HL-60 (cell line): ENCODE measurements at regions not wholly inside any gene's neighbourhood (a gene's known extent, or its start where the extent isn't known, plus 50 kb on each side); places are given as distances from the start of the nearest gene placed in this dataset.

Source experiments
- DNase-seq, 2 experiments: peaks; one replicate each; pipeline ENCODE4 v3.0.0-alpha.2; 2010 to 2020; ENCODE audit warnings: low read depth in 1 of 2, low spot score in 1 of 2
- H3K27ac ChIP-seq: fragments of 250-450 bp; sonication (Bioruptor Pico); replicated peaks from 2 replicates; pipeline ENCODE4 v1.5.1; 2020; ENCODE audit warnings: mild to moderate bottlenecking, moderate library complexity
- H3K27me3 ChIP-seq: fragments of 250-450 bp; sonication (Bioruptor Pico); 2 replicates; pipeline ENCODE4 v1.5.1; 2021; ENCODE audit warnings: mild to moderate bottlenecking, moderate library complexity; ENCODE audit not compliant: insufficient read depth, poor library complexity, severe bottlenecking
- H3K4me3 ChIP-seq: replicated peaks from 2 replicates; pipeline ENCODE4 v1.5.1; 2011; ENCODE audit warnings: mild to moderate bottlenecking, control low read depth, low read length; ENCODE audit not compliant: insufficient read depth
- CTCF ChIP-seq: IDR thresholded peaks from one replicate; pipeline ENCODE4 v1.5.1; 2011; ENCODE audit warnings: low read length, control low read depth, inconsistent platforms; ENCODE audit not compliant: insufficient read depth
- GABPA ChIP-seq: IDR thresholded peaks from 2 replicates; pipeline ENCODE4 v1.6.1; 2012; ENCODE audit warnings: low read depth
- POLR2AphosphoS5 ChIP-seq: IDR thresholded peaks from 2 replicates; pipeline ENCODE4 v1.6.1; 2012; ENCODE audit warnings: low read depth
- REST ChIP-seq: IDR thresholded peaks from 2 replicates; pipeline ENCODE4 v1.6.1; 2012; ENCODE audit warnings: low read depth; ENCODE audit not compliant: insufficient replicate concordance
- SPI1 ChIP-seq: IDR thresholded peaks from 2 replicates; pipeline ENCODE4 v1.6.1; 2012; ENCODE audit warnings: low read depth, mild to moderate bottlenecking, borderline replicate concordance

DNA sequence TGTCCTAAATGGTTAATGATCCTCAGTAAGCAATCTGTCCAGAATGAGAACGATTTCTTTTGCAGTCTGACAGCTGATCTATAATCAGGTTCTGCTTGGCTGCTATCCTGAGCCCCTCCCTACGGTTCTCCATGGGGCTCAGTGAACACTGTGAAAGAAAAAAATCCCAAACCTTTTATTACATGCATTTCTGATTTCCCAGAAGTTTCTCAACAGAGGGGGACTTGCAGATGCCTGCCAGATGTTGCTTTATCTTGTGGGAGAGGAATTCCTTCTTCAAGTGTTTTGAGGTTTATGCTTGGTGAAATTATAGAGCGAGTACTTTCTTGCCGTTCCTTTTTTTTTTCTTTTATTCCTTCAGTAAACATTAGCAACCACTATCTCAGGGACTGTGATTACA, 531.9 kb upstream of the ISX start:
- no peak overlapping the region for H3K27ac ChIP-seq
- no peak for DNase-seq
- no peak for TF ChIP-seq GABPA
- no peak for TF ChIP-seq CTCF
- no peak for TF ChIP-seq SPI1
- no peak for TF ChIP-seq REST
- no peak for TF ChIP-seq POLR2AphosphoS5
- no peak overlapping the region for H3K4me3 ChIP-seq
- no peaks in the 10 kb centered on the region for H3K27me3 ChIP-seq

DNA sequence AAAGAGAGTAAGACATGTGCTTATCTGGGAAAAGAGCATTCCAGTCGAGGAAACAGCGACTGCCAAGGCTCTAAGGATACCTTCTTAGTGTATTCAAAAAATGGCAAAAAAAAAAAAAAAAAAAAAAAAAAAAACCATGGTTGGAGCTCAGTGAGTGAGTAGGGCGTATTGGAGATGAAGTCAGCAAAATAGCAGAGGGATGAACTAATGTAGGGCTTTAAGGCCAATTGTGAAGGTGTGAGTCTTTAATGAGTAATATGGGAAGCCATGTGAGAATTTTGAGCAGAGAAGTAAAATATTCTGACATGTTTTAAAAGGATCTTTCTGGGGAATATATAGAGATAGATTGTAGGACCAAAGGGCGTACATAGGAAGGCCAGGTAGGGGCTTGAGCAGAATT, 498.6 kb upstream of the ISX start:
- no peak for TF ChIP-seq CTCF
- TF ChIP-seq GABPA = no peak
- TF ChIP-seq POLR2AphosphoS5 = no peak
- TF ChIP-seq SPI1 = no peak
- no peak for TF ChIP-seq REST
- no peaks in the 10 kb centered on the region for H3K27me3 ChIP-seq
- no peak overlapping the region for H3K27ac ChIP-seq
- no peak for DNase-seq
- no peak overlapping the region for H3K4me3 ChIP-seq

DNA sequence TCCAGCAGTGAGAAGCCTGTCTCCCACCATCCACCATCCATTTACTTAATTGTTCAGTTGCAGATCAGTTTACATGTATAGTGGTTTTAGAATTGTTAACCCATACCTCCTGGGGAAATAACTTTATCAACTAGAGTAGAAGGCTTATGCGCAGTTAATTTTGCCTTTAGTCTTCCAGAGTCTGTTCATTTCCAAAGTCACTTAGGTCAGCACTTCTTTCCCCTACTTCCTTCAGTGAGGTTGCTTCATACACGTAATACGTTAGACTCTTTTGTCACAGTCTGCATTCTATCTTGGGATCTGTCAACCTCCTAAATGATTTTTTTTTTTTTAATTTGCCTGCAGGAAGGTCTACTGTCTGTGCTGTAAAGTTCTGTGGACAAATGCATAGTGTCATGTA, 495.6 kb upstream of the ISX start:
- Histone ChIP-seq H3K4me3 (no peak overlapping the region), H3K27me3 (no peaks in the 10 kb centered on the region), H3K27ac (no peak overlapping the region)
- no peak for DNase-seq
- TF ChIP-seq REST (no peak), GABPA (no peak), POLR2AphosphoS5 (no peak), SPI1 (no peak), CTCF (no peak)
